AG09319 (cell line): ENCODE measurements at regions not wholly inside any gene's neighbourhood (a gene's known extent, or its start where the extent isn't known, plus 50 kb on each side); places are given as distances from the start of the nearest gene placed in this dataset.

ENCODE experiments used
- DNase-seq: peaks from one replicate; pipeline ENCODE4 v3.0.0-alpha.2; 2010; ENCODE audit warnings: low read depth; ENCODE audit errors: extremely low read depth
- CTCF ChIP-seq: IDR thresholded peaks from 2 replicates; pipeline ENCODE4 v1.5.1; 2011; ENCODE audit warnings: low read depth, mild to moderate bottlenecking, inconsistent platforms, low read length, moderate library complexity

GRCh38 chr15:91605576-91605975, 247.9 kb upstream of the SLCO3A1 start:
- no peak for DNase-seq
- TF ChIP-seq CTCF: no peak

GRCh38 chr15:91609231-91609630, 244.3 kb upstream of the SLCO3A1 start:
- TF ChIP-seq CTCF: no peak
- DNase-seq: no peak

GRCh38 chr15:91609966-91610365, 243.5 kb upstream of the SLCO3A1 start:
- no peak for DNase-seq
- TF ChIP-seq CTCF: no peak

GRCh38 chr15:91611561-91612323, 241.8 kb upstream of the SLCO3A1 start:
- DNase-seq: no peak
- TF ChIP-seq CTCF: no peak

- TF ChIP-seq CTCF: no peak
- DNase-seq: no peak
Measured at GRCh38 chr15:91620229-91620628, 233.3 kb upstream of the SLCO3A1 start.

- TF ChIP-seq CTCF: no peak
- DNase-seq: no peak
Measured at GRCh38 chr15:91622235-91622634, 231.3 kb upstream of the SLCO3A1 start.

GRCh38 chr15:91622711-91623342, 230.7 kb upstream of the SLCO3A1 start:
- no peak for DNase-seq
- no peak for TF ChIP-seq CTCF
